LNCaP clone FGC (cell line): ENCODE measurements at regions not wholly inside any gene's neighbourhood (a gene's known extent, or its start where the extent isn't known, plus 50 kb on each side); places are given as distances from the start of the nearest gene placed in this dataset.
"Not testable (repeated sequence)": the region's sequence is repeated elsewhere in the genome, so short reads cannot be mapped to it uniquely, and the experiment has no call there.

Source experiments
- DNase-seq: peaks from one replicate; pipeline ENCODE4 v3.0.0-alpha.2; 2011; ENCODE audit warnings: low read depth
- H3K4me3 ChIP-seq: 2 replicates; pipeline ENCODE4 v1.5.1; 2011; ENCODE audit warnings: mild to moderate bottlenecking, low read depth, low read length, control low read depth
- TF ChIP-seq, protein P1 (sequence below): IDR thresholded peaks from 2 replicates; pipeline ENCODE4 v1.5.1; 2012; ENCODE audit warnings: mild to moderate bottlenecking; ENCODE audit not compliant: control insufficient read depth, insufficient read depth; ENCODE audit errors: extremely low read depth

DNA sequence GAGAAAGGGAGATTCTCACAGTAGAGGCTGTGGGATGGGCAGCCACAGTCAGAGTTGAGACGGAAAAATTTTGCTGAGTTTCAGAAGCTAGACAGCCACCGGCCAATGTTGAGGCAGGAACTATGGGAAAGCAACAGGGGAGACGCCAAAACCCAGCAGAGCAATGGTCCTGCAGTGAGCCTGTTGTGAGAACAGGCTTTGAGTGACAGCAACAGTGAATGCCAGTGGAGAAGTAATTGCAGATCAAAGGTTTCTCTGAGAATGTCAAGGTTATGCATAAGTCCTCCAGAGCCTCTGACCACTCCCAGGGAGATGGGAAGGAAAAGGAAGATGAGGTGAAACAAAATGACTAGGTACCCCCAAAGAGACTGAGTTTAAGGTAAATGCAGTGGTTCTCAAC is 54.2 kb upstream of the DAAM1 start:
- TF ChIP-seq, protein P1, sequence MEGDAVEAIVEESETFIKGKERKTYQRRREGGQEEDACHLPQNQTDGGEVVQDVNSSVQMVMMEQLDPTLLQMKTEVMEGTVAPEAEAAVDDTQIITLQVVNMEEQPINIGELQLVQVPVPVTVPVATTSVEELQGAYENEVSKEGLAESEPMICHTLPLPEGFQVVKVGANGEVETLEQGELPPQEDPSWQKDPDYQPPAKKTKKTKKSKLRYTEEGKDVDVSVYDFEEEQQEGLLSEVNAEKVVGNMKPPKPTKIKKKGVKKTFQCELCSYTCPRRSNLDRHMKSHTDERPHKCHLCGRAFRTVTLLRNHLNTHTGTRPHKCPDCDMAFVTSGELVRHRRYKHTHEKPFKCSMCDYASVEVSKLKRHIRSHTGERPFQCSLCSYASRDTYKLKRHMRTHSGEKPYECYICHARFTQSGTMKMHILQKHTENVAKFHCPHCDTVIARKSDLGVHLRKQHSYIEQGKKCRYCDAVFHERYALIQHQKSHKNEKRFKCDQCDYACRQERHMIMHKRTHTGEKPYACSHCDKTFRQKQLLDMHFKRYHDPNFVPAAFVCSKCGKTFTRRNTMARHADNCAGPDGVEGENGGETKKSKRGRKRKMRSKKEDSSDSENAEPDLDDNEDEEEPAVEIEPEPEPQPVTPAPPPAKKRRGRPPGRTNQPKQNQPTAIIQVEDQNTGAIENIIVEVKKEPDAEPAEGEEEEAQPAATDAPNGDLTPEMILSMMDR: no peak
- DNase-seq: no peak
- no peak overlapping the region for H3K4me3 ChIP-seq

DNA sequence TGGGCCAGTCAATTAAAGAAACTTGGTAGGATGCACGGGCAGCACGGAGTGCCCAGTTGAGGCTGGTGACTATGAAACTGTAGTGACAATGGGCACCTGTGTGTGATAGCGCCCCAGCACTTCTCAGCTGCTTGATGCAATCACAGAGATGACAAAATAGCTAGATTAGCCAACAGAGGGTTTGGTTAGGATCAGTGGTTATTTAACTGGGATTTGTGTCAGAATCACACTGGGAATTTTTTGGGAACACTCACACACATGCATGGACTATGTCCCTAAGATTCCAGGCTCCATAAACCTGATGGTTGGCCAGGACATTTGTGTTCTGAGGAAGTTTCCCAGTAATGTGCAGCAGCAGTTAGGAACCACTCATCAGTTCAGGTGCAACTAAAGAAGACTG is 51.2 kb upstream of the DAAM1 start:
- H3K4me3 ChIP-seq: no peak overlapping the region
- TF ChIP-seq, protein P1: no peak
- DNase-seq: no peak

DNA sequence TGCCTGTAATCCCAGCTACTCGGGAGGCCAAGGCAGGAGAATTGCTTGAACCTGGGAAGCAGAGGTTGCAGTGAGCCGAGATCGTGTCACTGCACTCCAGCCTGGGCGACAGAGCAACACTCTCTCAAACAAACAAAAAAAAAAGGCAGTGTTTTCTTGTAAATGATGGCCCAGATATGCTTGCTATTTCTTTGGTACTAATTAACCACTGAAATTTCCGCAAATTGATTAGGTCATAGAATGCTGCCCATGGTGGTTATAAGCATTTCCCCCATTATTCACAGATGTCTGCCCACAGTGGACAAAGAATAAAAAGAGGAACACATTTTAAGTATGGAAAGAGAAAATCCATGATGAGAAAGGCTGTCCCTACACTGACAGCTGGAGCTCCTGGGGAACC is 49.9 kb upstream of the DAAM1 start:
- not testable (repeated sequence) for DNase-seq, H3K4me3 ChIP-seq
